Osteocyte (in vitro differentiated cells): ENCODE measurements at regions not wholly inside any gene's neighbourhood (a gene's known extent, or its start where the extent isn't known, plus 50 kb on each side); places are given as distances from the start of the nearest gene placed in this dataset.
A peak's percentile ranks its signal among the peaks of the same experiment; 100 is the strongest.

ENCODE experiments used
- DNase-seq: peaks from one replicate; pipeline ENCODE4 v3.0.0; 2021; ENCODE audit warnings: mixed read lengths; ENCODE audit not compliant: unreplicated experiment; ENCODE audit errors: extremely low spot score
- H3K27ac Mint-ChIP-seq: one replicate; pipeline ENCODE4 v1.8.0; 2021; ENCODE audit warnings: mild to moderate bottlenecking, mixed read lengths; ENCODE audit not compliant: unreplicated experiment
- H3K27me3 Mint-ChIP-seq: one replicate; pipeline ENCODE4 v1.8.0; 2021; ENCODE audit warnings: mixed read lengths; ENCODE audit not compliant: unreplicated experiment
- H3K36me3 Mint-ChIP-seq: one replicate; pipeline ENCODE4 v1.8.0; 2021; ENCODE audit warnings: mixed read lengths; ENCODE audit not compliant: unreplicated experiment
- H3K4me1 Mint-ChIP-seq: one replicate; pipeline ENCODE4 v1.8.0; 2021; ENCODE audit warnings: mixed read lengths; ENCODE audit not compliant: unreplicated experiment
- H3K4me3 Mint-ChIP-seq: one replicate; pipeline ENCODE4 v1.8.0; 2021; ENCODE audit warnings: mild to moderate bottlenecking, moderate library complexity, mixed read lengths; ENCODE audit not compliant: unreplicated experiment
- H3K9me3 Mint-ChIP-seq: one replicate; pipeline ENCODE4 v1.8.0; 2021; ENCODE audit warnings: mixed read lengths; ENCODE audit not compliant: unreplicated experiment
- CTCF ChIP-seq: fragments of 200-600 bp; sonication (generic); IDR thresholded peaks from 2 replicates; pipeline ENCODE4 v1.5.0; 2021; ENCODE audit warnings: antibody characterized with exemption, mild to moderate bottlenecking, moderate library complexity

- no peaks in the 10 kb centered on the region for H3K36me3 Mint-ChIP-seq
- no peak overlapping the region for H3K4me3 Mint-ChIP-seq
- DNase-seq: no peak
- H3K27me3 Mint-ChIP-seq: no peaks in the 10 kb centered on the region
- no peak overlapping the region for H3K27ac Mint-ChIP-seq
- no peak for TF ChIP-seq CTCF
- H3K9me3 Mint-ChIP-seq: peaks cover 4% of the 10 kb centered on the region
- peaks cover 19% of the 10 kb centered on the region for H3K4me1 Mint-ChIP-seq
These were observed 877.1 kb downstream of the C12orf50 start for GRCh38 chr12:87152075-87152474.

DNA sequence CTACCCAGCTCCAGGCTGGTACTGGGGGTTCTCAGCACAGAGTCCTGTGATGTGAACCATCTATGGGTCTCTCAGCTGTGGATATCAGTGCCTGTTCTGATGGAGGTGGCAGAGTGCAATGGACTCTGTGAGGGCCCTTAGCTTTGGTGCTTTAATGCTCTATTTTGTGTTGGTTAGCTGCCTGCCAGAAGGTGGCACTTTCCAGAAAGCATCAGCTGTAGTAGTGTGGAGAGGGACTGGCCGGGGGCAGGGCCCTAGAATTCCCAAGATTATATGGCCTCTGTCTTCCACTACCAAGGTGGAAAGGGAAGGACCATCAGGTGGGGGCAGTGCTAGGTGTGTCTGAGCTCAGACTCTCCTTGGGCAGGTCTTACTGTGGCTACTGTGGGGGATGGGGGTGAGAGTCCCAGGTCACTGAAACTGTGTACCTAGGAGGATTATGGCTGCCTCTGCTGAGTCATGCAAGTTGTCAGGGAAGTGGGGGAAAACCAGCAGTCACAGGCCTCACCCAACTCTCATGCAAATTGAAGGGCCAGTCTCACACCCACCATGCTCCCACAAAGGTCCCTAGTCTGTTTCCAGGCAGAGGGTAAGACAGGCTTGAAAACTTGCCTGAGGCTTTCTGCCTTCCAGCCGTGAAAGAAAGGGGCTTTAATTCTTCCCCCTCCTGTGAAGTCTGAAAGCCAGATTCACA is 878.1 kb downstream of the C12orf50 start:
- TF ChIP-seq CTCF: no peak
- no peak overlapping the region for H3K27ac Mint-ChIP-seq
- no peak for DNase-seq

DNA sequence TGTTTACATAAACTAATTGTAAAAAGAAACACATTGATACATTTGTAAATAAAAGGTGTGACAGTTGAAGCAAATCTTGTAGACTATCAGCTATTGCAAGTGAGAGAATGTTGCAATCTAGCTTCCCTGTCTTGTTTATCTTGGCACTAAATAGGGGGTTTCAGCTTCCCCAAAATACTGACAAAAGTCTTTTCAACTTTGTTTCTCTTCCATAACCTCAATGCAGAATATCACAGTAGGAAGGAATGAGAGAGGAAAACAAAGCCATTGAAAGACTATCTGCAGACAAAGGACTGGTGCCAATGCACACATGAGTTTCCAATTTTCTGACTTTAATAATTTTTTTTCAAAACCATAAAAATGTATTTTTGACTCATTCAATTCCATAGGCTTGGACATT is 886.2 kb upstream of the MGAT4C start:
- H3K27ac Mint-ChIP-seq: peak overlapping the region; percentile 50
- H3K36me3 Mint-ChIP-seq: no peaks in the 10 kb centered on the region
- no peak overlapping the region for H3K4me3 Mint-ChIP-seq
- no peaks in the 10 kb centered on the region for H3K9me3 Mint-ChIP-seq
- DNase-seq: no peak
- no peak for TF ChIP-seq CTCF
- peaks cover 10% of the 10 kb centered on the region for H3K4me1 Mint-ChIP-seq
- H3K27me3 Mint-ChIP-seq: no peaks in the 10 kb centered on the region

More for the DNA sequence above, 878.1 kb downstream of the C12orf50 start:
- Mint-ChIP-seq H3K4me3 (no peak overlapping the region), H3K27me3 (no peaks in the 10 kb centered on the region), H3K4me1 (peaks cover 19% of the 10 kb centered on the region), H3K36me3 (no peaks in the 10 kb centered on the region), H3K9me3 (peaks cover 4% of the 10 kb centered on the region)

DNA sequence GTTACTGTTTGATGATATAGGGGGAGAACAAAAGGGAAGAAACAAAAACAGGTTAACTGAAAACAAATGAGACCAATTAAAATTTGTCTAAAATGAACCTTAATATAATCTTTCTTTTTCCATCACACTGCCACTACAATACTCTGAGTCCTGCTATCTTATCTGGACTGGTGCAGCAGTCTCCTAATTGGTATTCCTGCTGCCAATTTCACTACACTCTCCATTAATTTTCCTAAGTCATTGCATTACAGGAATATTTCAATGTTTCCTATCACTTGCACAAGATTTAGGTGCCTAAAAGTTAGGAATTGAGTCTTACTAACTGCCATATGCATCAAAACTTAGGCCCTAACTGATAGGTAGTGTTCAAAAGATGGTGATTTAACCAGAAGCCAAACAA is 884.9 kb upstream of the MGAT4C start:
- no peaks in the 10 kb centered on the region for H3K27me3 Mint-ChIP-seq
- no peak overlapping the region for H3K27ac Mint-ChIP-seq
- TF ChIP-seq CTCF: no peak
- no peak overlapping the region for H3K4me3 Mint-ChIP-seq
- no peaks in the 10 kb centered on the region for H3K9me3 Mint-ChIP-seq
- H3K4me1 Mint-ChIP-seq: peaks cover 17% of the 10 kb centered on the region
- H3K36me3 Mint-ChIP-seq: no peaks in the 10 kb centered on the region
- DNase-seq: no peak

- peaks cover 17% of the 10 kb centered on the region for H3K4me1 Mint-ChIP-seq
- H3K9me3 Mint-ChIP-seq: no peaks in the 10 kb centered on the region
- no peak overlapping the region for H3K27ac Mint-ChIP-seq
- no peak for DNase-seq
- no peaks in the 10 kb centered on the region for H3K27me3 Mint-ChIP-seq
- no peak overlapping the region for H3K4me3 Mint-ChIP-seq
- no peaks in the 10 kb centered on the region for H3K36me3 Mint-ChIP-seq
- no peak for TF ChIP-seq CTCF
These were observed 884.1 kb upstream of the MGAT4C start for GRCh38 chr12:87140262-87140661.
